K562 (cell line): ENCODE measurements at regions not wholly inside any gene's neighbourhood (a gene's known extent, or its start where the extent isn't known, plus 50 kb on each side); places are given as distances from the start of the nearest gene placed in this dataset.

Source experiments
- ATAC-seq: fragments of 200-7000 bp; cut with Tn5 transposase; 3 replicates; pipeline ENCODE4 v1.9.1; 2020; ENCODE audit warnings: moderate library complexity
- BruUV-seq: library from RNA; stranded (reverse); fragments of 400-500 nt; replicated peaks from 2 replicates; lab custom pipeline; 2021; lab: Mats Ljungman, UMichigan
- CTCF ChIA-PET: fragments of 300-600 bp; formaldehyde crosslinking; extraction: SDS; loops from one replicate; lab custom pipeline; 2021; ENCODE audit warnings: low intra/inter-chr PET ratio; lab: Yijun Ruan, JAX
- POLR2A ChIA-PET: fragments of 300-600, 350-650 bp; sonication (Branson Sonifier 250); formaldehyde crosslinking; extraction: SDS; loops from one replicate; lab custom pipeline; 2021; ENCODE audit warnings: antibody characterized with exemption, inconsistent platforms; lab: Yijun Ruan, JAX
- DNase-seq, 4 experiments: peaks; one replicate each; pipeline versions ENCODE4 v3.0.0 to v3.0.0-alpha.2; 2011 to 2018; ENCODE audit warnings: low spot score in 3 of 4, mixed read lengths in 3 of 4; ENCODE audit errors: extremely low read depth in 1 of 4
- FAIRE-seq: peaks from 2 replicates; lab custom pipeline; 2011; peaks lifted over from hg19 to GRCh38; lab: Jason Lieb, UNC
- H2AFZ ChIP-seq: 2 replicates; pipeline ENCODE4 v1.6.0; 2011; ENCODE audit warnings: low read depth, low read length, control low read depth, inconsistent platforms
- H3K27ac ChIP-seq: fragments of 200-600 bp; 3 replicates; pipeline ENCODE4 v1.8.0; 2011; ENCODE audit warnings: low read depth, mild to moderate bottlenecking, control low read depth, inconsistent platforms, low read length, moderate library complexity, mixed read lengths; ENCODE audit errors: extremely low read depth
- H3K27me3 ChIP-seq, 2 experiments: fragments of 300-600 bp in 1 of 2; 2 replicates in 1 of 2; 3 replicates in 1 of 2; pipeline versions ENCODE4 v1.6.0 to v1.8.0; 2011; ENCODE audit warnings: inconsistent platforms in 2 of 2, low read length in 2 of 2, mild to moderate bottlenecking in 1 of 2, mixed read lengths in 1 of 2, moderate library complexity in 1 of 2; ENCODE audit not compliant: control insufficient read depth in 2 of 2, insufficient read depth in 2 of 2
- H3K36me3 ChIP-seq: fragments of 300-600 bp; 3 replicates; pipeline ENCODE4 v1.8.0; 2011; ENCODE audit warnings: mild to moderate bottlenecking, low read length, inconsistent platforms; ENCODE audit not compliant: control insufficient read depth, insufficient read depth
- H3K4me1 ChIP-seq, 2 experiments: fragments of 200-600 bp in 1 of 2; replicated peaks in 1 of 2; 2 replicates in 1 of 2; 3 replicates in 1 of 2; pipeline versions ENCODE4 v1.5.1 to v1.8.0; 2011; ENCODE audit warnings: inconsistent platforms in 2 of 2, low read length in 2 of 2, mild to moderate bottlenecking in 1 of 2, mixed read lengths in 1 of 2, moderate library complexity in 1 of 2; ENCODE audit not compliant: control insufficient read depth in 2 of 2, insufficient read depth in 2 of 2
- H3K4me2 ChIP-seq: 2 replicates; pipeline ENCODE4 v1.6.1; 2011; ENCODE audit warnings: low read length, control low read depth, inconsistent platforms, mixed read lengths; ENCODE audit not compliant: insufficient read depth
- H3K4me3 ChIP-seq: fragments of 200-600 bp; sonication (generic), shearing (Covaris generic); 2 replicates; pipeline ENCODE4 v1.5.1; 2016; ENCODE audit warnings: control low read depth, inconsistent platforms
- H3K79me2 ChIP-seq: fragments of 200-600 bp; 3 replicates; pipeline ENCODE4 v1.8.0; 2011; ENCODE audit warnings: low read length, inconsistent platforms; ENCODE audit not compliant: control insufficient read depth, insufficient read depth
- H3K9ac ChIP-seq, 2 experiments: 2 replicates each; pipeline versions ENCODE4 v1.6.0 to v1.6.1; 2011; ENCODE audit warnings: low read depth in 2 of 2, low read length in 2 of 2, control low read depth in 1 of 2, inconsistent platforms in 1 of 2, mild to moderate bottlenecking in 1 of 2, mixed read lengths in 1 of 2; ENCODE audit not compliant: insufficient read depth in 1 of 2
- H3K9me1 ChIP-seq: one replicate; pipeline ENCODE4 v1.6.0; 2011; ENCODE audit warnings: inconsistent platforms, mild to moderate bottlenecking, low read length, moderate library complexity; ENCODE audit not compliant: control insufficient read depth, insufficient read depth
- H3K9me3 ChIP-seq: replicated peaks from 2 replicates; pipeline ENCODE4 v1.5.1; 2011; ENCODE audit warnings: low read depth, low read length, inconsistent platforms; ENCODE audit not compliant: control insufficient read depth, insufficient read depth
- H4K20me1 ChIP-seq: replicated peaks from 2 replicates; pipeline ENCODE4 v1.6.1; 2011; ENCODE audit warnings: low read length, inconsistent platforms, mixed read lengths; ENCODE audit not compliant: control insufficient read depth, insufficient read depth
- CTBP1 ChIP-seq: fragments of 450-650 bp; IDR thresholded peaks from 2 replicates; pipeline ENCODE4 v1.6.1; 2016; ENCODE audit warnings: borderline replicate concordance
- FOXJ3 ChIP-seq: sonication (generic); formaldehyde crosslinking; IDR thresholded peaks from 2 replicates; pipeline ENCODE4 v1.4.0; 2020; ENCODE audit warnings: mild to moderate bottlenecking, missing genetic modification reagents
- GTF2A2 ChIP-seq: IDR thresholded peaks from 2 replicates; pipeline ENCODE4 v1.6.1; 2016; ENCODE audit warnings: mild to moderate bottlenecking, missing genetic modification characterization, missing compliant biosample characterization
- MGA ChIP-seq: fragments of 450-650 bp; IDR thresholded peaks from 2 replicates; pipeline ENCODE4 v1.6.1; 2016; ENCODE audit warnings: mild to moderate bottlenecking, moderate library complexity
- PHF20 ChIP-seq: fragments of 450-650 bp; IDR thresholded peaks from 2 replicates; pipeline ENCODE4 v1.6.1; 2018; ENCODE audit not compliant: partially characterized antibody
- RBM17 ChIP-seq: fragments of 200-400 bp; formaldehyde crosslinking; IDR thresholded peaks from 2 replicates; pipeline ENCODE4 v1.6.1; 2017; ENCODE audit warnings: low read depth, mild to moderate bottlenecking, low read length, borderline replicate concordance
- SMAD1 ChIP-seq: fragments of 150-350 bp; IDR thresholded peaks from 2 replicates; pipeline ENCODE4 v1.6.1; 2014; ENCODE audit warnings: low read length, low read depth; ENCODE audit not compliant: partially characterized antibody
- TCF7 ChIP-seq: sonication (generic); IDR thresholded peaks from 2 replicates; pipeline ENCODE4 v1.6.1; 2016; ENCODE audit warnings: antibody characterized with exemption, borderline replicate concordance
- ZFX ChIP-seq: sonication (generic); formaldehyde crosslinking; IDR thresholded peaks from 2 replicates; pipeline ENCODE4 v1.8.0; 2022; ENCODE audit warnings: mild to moderate bottlenecking, missing genetic modification reagents, moderate library complexity
- WGBS: fragments of 100-300 bp; shearing (Covaris generic); methylation state at CpG from one replicate; pipeline ENCODE4 v1.1.6; 2016; ENCODE audit warnings: low coverage, mixed read lengths; ENCODE audit not compliant: insufficient coverage; ENCODE audit errors: missing lambda C conversion rate; 5-methylcytosine and 5-hydroxymethylcytosine counted together
- in situ Hi-C: fragments of 300-500 bp; cut with MboI; formaldehyde crosslinking; loops from 4 replicates; pipeline ENCODE4 v1.15.0; 2018; ENCODE audit warnings: inconsistent platforms, mixed read lengths
- intact Hi-C: fragments of 100-400 bp; cut with micrococcal nuclease; formaldehyde crosslinking; loops from 2 replicates; pipeline ENCODE4 v1.14.2; 2022

- no peak for TF ChIP-seq ZFX (CRISPR knock-in tag)
Measured at GRCh38 chr4:156619154-156619934, 352.3 kb downstream of the PDGFC start (continued).

GRCh38 chr4:156615066-156615531 is 356.5 kb downstream of the PDGFC start:
- H3K27me3 ChIP-seq: no peaks in the 10 kb centered on the region
- no peak overlapping the region for H3K4me3 ChIP-seq
- no peak overlapping the region for H3K27ac ChIP-seq
- no peaks in the 10 kb centered on the region; the same call in 1 of the 2 replicates for H3K9me3 ChIP-seq
- no peaks in the 10 kb centered on the region for H3K36me3 ChIP-seq
- no peaks in the 10 kb centered on the region for H4K20me1 ChIP-seq
- H3K4me2 ChIP-seq: no peak overlapping the region
- no peak overlapping the region for H3K9ac ChIP-seq
- H3K79me2 ChIP-seq: no peaks in the 10 kb centered on the region
- BruUV-seq: no TSS peak
- no peak for DNase-seq
- intact Hi-C loops: no loop called here
- ChIA-PET CTCF (no interaction called here), POLR2A (no interaction called here)
- 0% methylated on average over 2 of the region's 2 CpGs for WGBS
- in situ Hi-C loops: no loop called here
- no peaks in the 10 kb centered on the region for H3K4me1 ChIP-seq
- no peak overlapping the region for H2AFZ ChIP-seq
- no peak for FAIRE-seq
- H3K9me1 ChIP-seq: no peaks in the 10 kb centered on the region
- ATAC-seq: no peak
- TF ChIP-seq RBM17 (no peak), FOXJ3 (no peak), TCF7 (no peak), GTF2A2 (tag) (no peak), MGA (no peak), SMAD1 (no peak), CTBP1 (no peak), PHF20 (no peak)
